Thyroid gland (tissue), 4 donors: ENCODE measurements at regions not wholly inside any gene's neighbourhood (a gene's known extent, or its start where the extent isn't known, plus 50 kb on each side); places are given as distances from the start of the nearest gene placed in this dataset.

Experiments used
- DNase-seq, 2 donors: peaks; one replicate each; pipeline ENCODE4 v3.0.0-alpha.2; 2019
- H3K27ac ChIP-seq, 3 donors: fragments of 200-600 bp; sonication (generic); 1 replicate in 2 of 3; 2 replicates in 1 of 3; pipeline ENCODE4 v1.5.1; 2016 to 2019; ENCODE audit warnings: mild to moderate bottlenecking in 1 of 3, moderate library complexity in 1 of 3
- H3K27me3 ChIP-seq: fragments of 200-600 bp; sonication (generic); one replicate; pipeline ENCODE4 v1.5.1; 2019
- H3K36me3 ChIP-seq, 2 donors: fragments of 200-600 bp; sonication (generic); one replicate each; pipeline ENCODE4 v1.5.1; 2016 to 2019
- H3K4me1 ChIP-seq, 2 donors: fragments of 200-600 bp; sonication (generic); one replicate each; pipeline ENCODE4 v1.5.1; 2017 to 2019
- H3K4me3 ChIP-seq, 3 donors: fragments of 200-600 bp; sonication (generic); replicated peaks in 1 of 3; 1 replicate in 2 of 3; 2 replicates in 1 of 3; pipeline ENCODE4 v1.5.1; 2016; ENCODE audit warnings: mild to moderate bottlenecking in 1 of 3
- H3K9me3 ChIP-seq: fragments of 200-600 bp; sonication (generic); one replicate; pipeline ENCODE4 v1.5.1; 2017
- CTCF ChIP-seq, 6 experiments: fragments of 200-600 bp in 3 of 6; fragments of 450-650 bp in 3 of 6; sonication (generic) in 3 of 6; IDR thresholded peaks; one replicate each; pipeline ENCODE4 v1.5.1; 2016 to 2019; ENCODE audit warnings: antibody characterized with exemption in 6 of 6, mild to moderate bottlenecking in 2 of 6, inconsistent platforms in 1 of 6, moderate library complexity in 1 of 6
- POLR2A ChIP-seq, 2 donors: fragments of 450-650 bp; IDR thresholded peaks; one replicate each; pipeline ENCODE4 v1.6.1; 2017; ENCODE audit warnings: antibody characterized with exemption in 2 of 2, mild to moderate bottlenecking in 2 of 2, moderate library complexity in 1 of 2
- WGBS, 2 donors: methylation state at CpG; one replicate each; pipeline ENCODE4 v1.1.5; 2017; 5-methylcytosine and 5-hydroxymethylcytosine counted together
- intact Hi-C: fragments of 100-400 bp; cut with DNase I; formaldehyde crosslinking; loops from one replicate; pipeline ENCODE4 v1.15.1; 2023

- no peaks in the 10 kb centered on the region for H3K27me3 ChIP-seq
- H3K4me1 ChIP-seq: no peaks in the 10 kb centered on the region
- no peak overlapping the region for H3K27ac ChIP-seq
- no peaks in the 10 kb centered on the region for H3K36me3 ChIP-seq
- peak; percentile 32 to 39 for DNase-seq
- 43 to 47% methylated on average over 4 of the region's 4 CpGs for WGBS, 2 donors
- intact Hi-C loops: loop anchor here (10.0 kb wide), 2 partner anchors 202 to 462 kb away; no protein-coding TSS in a partner anchor
- no peak overlapping the region for H3K4me3 ChIP-seq
- H3K9me3 ChIP-seq: no peaks in the 10 kb centered on the region
- TF ChIP-seq POLR2A (IDR thresholded peaks at IDR 0.05) (no peak), CTCF (IDR thresholded peaks at IDR 0.05) (peak; percentile 30 to 68 (median 54))
Observed at GRCh38 chr12:107992870-107993451, 136.1 kb upstream of the WSCD2 start.

GRCh38 chr12:107998863-107999262, 130.2 kb upstream of the WSCD2 start:
- Histone ChIP-seq H3K36me3 (no peaks in the 10 kb centered on the region), H3K4me1 (no peaks in the 10 kb centered on the region), H3K27ac (no peak overlapping the region), H3K4me3 (no peak overlapping the region), H3K9me3 (no peaks in the 10 kb centered on the region), H3K27me3 (no peaks in the 10 kb centered on the region)
- intact Hi-C loops: loop anchor here (10.0 kb wide), 2 partner anchors 196 to 456 kb away; no protein-coding TSS in a partner anchor
- TF ChIP-seq CTCF (IDR thresholded peaks at IDR 0.05) (no peak), POLR2A (IDR thresholded peaks at IDR 0.05) (no peak)
- 89 to 91% methylated on average over 4 of the region's 4 CpGs for WGBS, 2 donors
- no peak for DNase-seq

GRCh38 chr12:108000111-108000510, 129.0 kb upstream of the WSCD2 start:
- 32 to 52% methylated on average over 2 of the region's 2 CpGs for WGBS, 2 donors
- no peak overlapping the region for H3K4me3 ChIP-seq
- no peak overlapping the region for H3K27ac ChIP-seq
- no peak for TF ChIP-seq CTCF (IDR thresholded peaks at IDR 0.05)
- no peak for TF ChIP-seq POLR2A (IDR thresholded peaks at IDR 0.05)
- H3K27me3 ChIP-seq: no peaks in the 10 kb centered on the region
- H3K9me3 ChIP-seq: no peaks in the 10 kb centered on the region
- H3K4me1 ChIP-seq: no peaks in the 10 kb centered on the region
- no peaks in the 10 kb centered on the region for H3K36me3 ChIP-seq
- intact Hi-C loops: no loop called here
- DNase-seq: no peak

GRCh38 chr12:108004319-108004718, 124.8 kb upstream of the WSCD2 start:
- DNase-seq: no peak
- 0 to 4% methylated on average over 1 of the region's 1 CpG for WGBS, 2 donors
- intact Hi-C loops: no loop called here
- TF ChIP-seq POLR2A (IDR thresholded peaks at IDR 0.05) (no peak), CTCF (IDR thresholded peaks at IDR 0.05) (no peak)
- H3K4me3 ChIP-seq: no peak overlapping the region
- no peaks in the 10 kb centered on the region for H3K36me3 ChIP-seq
- no peaks in the 10 kb centered on the region for H3K27me3 ChIP-seq
- no peak overlapping the region for H3K27ac ChIP-seq
- no peaks in the 10 kb centered on the region for H3K4me1 ChIP-seq
- H3K9me3 ChIP-seq: no peaks in the 10 kb centered on the region

DNA sequence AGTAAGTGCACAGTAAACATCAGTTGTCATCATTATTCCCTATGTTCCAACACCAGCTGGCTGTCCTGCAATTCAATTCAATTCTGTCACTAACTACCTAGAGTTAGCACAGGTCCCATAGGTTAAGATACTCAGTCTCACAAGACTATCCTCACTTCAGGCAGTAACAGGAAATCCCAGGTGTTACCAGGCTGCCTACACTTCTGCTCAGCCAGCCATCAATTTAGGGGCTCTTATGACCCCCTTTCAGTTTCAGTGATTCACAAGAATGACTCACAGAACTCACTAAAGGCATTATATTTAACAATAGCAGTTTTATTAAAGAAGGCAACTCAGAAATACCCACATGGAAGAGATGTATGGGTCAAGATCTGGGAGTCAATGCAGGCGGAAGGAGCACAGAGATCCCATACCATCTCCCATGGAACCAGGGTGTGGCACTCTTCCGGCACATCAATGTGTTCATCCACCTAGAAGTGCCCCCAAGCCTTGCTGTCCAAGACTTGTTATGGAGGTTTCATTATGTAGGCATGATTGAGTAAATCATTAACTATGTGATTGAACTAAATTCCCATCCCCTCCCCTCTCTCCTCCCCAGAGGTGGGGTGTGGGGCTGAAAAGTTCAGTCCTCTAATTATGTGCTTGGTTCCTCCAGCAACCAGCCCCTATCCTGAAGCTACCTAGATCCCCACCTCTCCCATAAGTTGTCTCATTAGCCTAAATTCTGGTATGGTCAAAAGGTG, 120.8 kb upstream of the WSCD2 start:
- Histone ChIP-seq H3K36me3 (no peaks in the 10 kb centered on the region), H3K9me3 (no peaks in the 10 kb centered on the region), H3K4me3 (no peak overlapping the region), H3K4me1 (no peaks in the 10 kb centered on the region), H3K27me3 (no peaks in the 10 kb centered on the region), H3K27ac (no peak overlapping the region)
- 94 to 96% methylated on average over 2 of the region's 2 CpGs for WGBS, 2 donors
- TF ChIP-seq CTCF (IDR thresholded peaks at IDR 0.05) (no peak), POLR2A (IDR thresholded peaks at IDR 0.05) (no peak)
- no peak for DNase-seq
- intact Hi-C loops: no loop called here
